Body of pancreas (tissue), 4 donors: ENCODE measurements at regions not wholly inside any gene's neighbourhood (a gene's known extent, or its start where the extent isn't known, plus 50 kb on each side); places are given as distances from the start of the nearest gene placed in this dataset.

Experiments used
- ATAC-seq: fragments of 150-250 bp; one replicate; pipeline ENCODE4 v1.9.1; 2016
- DNase-seq, 4 donors: peaks; one replicate each; pipeline ENCODE4 v3.0.0-alpha.2; 2019
- H3K27ac ChIP-seq, 4 donors: fragments of 200-600 bp; sonication (generic); 1 replicate in 3 of 4; 2 replicates in 1 of 4; pipeline versions ENCODE4 v1.5.1 to v1.6.1; 2016 to 2019; ENCODE audit warnings: mild to moderate bottlenecking in 1 of 4, mixed read lengths in 1 of 4, moderate library complexity in 1 of 4
- H3K27me3 ChIP-seq, 2 donors: fragments of 200-600 bp; sonication (generic); one replicate each; pipeline ENCODE4 v1.6.0; 2016; ENCODE audit warnings: mild to moderate bottlenecking in 1 of 2
- H3K36me3 ChIP-seq, 2 donors: fragments of 200-600 bp; sonication (generic); replicated peaks in 1 of 2; 2 replicates each; pipeline ENCODE4 v1.5.1; 2016; ENCODE audit warnings: low read depth in 2 of 2; ENCODE audit not compliant: insufficient read depth in 1 of 2
- H3K4me1 ChIP-seq: fragments of 200-600 bp; sonication (generic); one replicate; pipeline ENCODE4 v1.6.0; 2016
- H3K4me3 ChIP-seq, 2 donors: fragments of 200-600 bp; sonication (generic); 1 replicate in 1 of 2; 2 replicates in 1 of 2; pipeline ENCODE4 v1.5.1; 2016 to 2019
- H3K9me3 ChIP-seq, 3 donors: fragments of 200-600 bp; sonication (generic); 1 replicate in 2 of 3; 2 replicates in 1 of 3; pipeline ENCODE4 v1.5.1; 2016
- CTCF ChIP-seq, 7 experiments: fragments of 450-650 bp in 4 of 7; fragments of 200-600 bp in 3 of 7; sonication (generic) in 3 of 7; IDR thresholded peaks; one replicate each; pipeline ENCODE4 v1.5.1; 2016 to 2019; ENCODE audit warnings: antibody characterized with exemption in 7 of 7
- POLR2A ChIP-seq, 3 donors: fragments of 450-650 bp; IDR thresholded peaks; one replicate each; pipeline ENCODE4 v1.6.1; 2016; ENCODE audit warnings: antibody characterized with exemption in 3 of 3, mild to moderate bottlenecking in 2 of 3
- WGBS, 2 donors: methylation state at CpG; one replicate each; pipeline ENCODE4 v1.1.5; 2017; 5-methylcytosine and 5-hydroxymethylcytosine counted together
- intact Hi-C: fragments of 100-400 bp; cut with DNase I; formaldehyde crosslinking; loops from one replicate; pipeline ENCODE4 v1.15.1; 2023

- Histone ChIP-seq H3K4me1 (peaks cover 22% of the 10 kb centered on the region), H3K27me3 (no peaks in the 10 kb centered on the region)
Observed at GRCh38 chr3:59518283-59519055, 468.6 kb upstream of the CFAP20DC start.

GRCh38 chr3:59517388-59517787 lies 467.6 kb upstream of the CFAP20DC start:
- no peaks in the 10 kb centered on the region for H3K36me3 ChIP-seq
- no peak overlapping the region for H3K27ac ChIP-seq
- no peak for DNase-seq
- no peak overlapping the region for H3K4me3 ChIP-seq
- no peaks in the 10 kb centered on the region for H3K27me3 ChIP-seq
- no peak for TF ChIP-seq CTCF (IDR thresholded peaks at IDR 0.05)
- no peak for TF ChIP-seq POLR2A (IDR thresholded peaks at IDR 0.05)
- no peak for ATAC-seq
- H3K9me3 ChIP-seq = no peaks in the 10 kb centered on the region
- peaks cover 22% of the 10 kb centered on the region for H3K4me1 ChIP-seq
- intact Hi-C loops = no loop called here
- 27 to 28% methylated on average over 4 of the region's 4 CpGs for WGBS, 2 donors

More at GRCh38 chr3:59518283-59519055, 468.6 kb upstream of the CFAP20DC start:
- no peak overlapping the region for H3K4me3 ChIP-seq
- peak overlapping the region in 2 of 4 donors; percentile 4 to 5 for H3K27ac ChIP-seq
- DNase-seq (peak in 1 of 4 donors; percentile 36), ATAC-seq (no peak)
- intact Hi-C loops = no loop called here
- TF ChIP-seq CTCF (IDR thresholded peaks at IDR 0.05) (no peak), POLR2A (IDR thresholded peaks at IDR 0.05) (no peak)
- no peaks in the 10 kb centered on the region for H3K9me3 ChIP-seq
- no peaks in the 10 kb centered on the region for H3K36me3 ChIP-seq
- WGBS, 2 donors = 54 to 55% methylated on average over 14 of the region's 14 CpGs

DNA sequence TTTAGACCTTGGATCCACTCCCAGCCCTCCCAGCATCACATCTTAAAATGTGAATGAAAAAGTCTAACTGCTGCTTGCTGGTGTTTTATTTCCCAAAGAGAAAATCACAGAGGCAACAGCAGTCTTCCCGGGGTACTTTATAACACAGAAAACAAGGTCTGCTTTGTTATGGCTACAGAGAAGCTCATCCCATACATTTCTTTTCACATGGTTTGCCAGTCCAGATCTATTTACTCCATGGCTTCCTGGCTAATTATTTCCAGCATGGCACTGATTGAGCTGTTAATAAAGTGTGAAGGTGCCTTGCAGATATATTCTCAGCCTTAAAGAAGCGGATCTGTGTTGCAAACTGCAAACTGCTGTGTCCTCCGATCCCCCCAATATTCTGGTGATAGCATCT lies 466.1 kb upstream of the CFAP20DC start:
- H3K4me3 ChIP-seq = no peak overlapping the region
- DNase-seq (no peak), ATAC-seq (no peak)
- H3K4me1 ChIP-seq = peaks cover 22% of the 10 kb centered on the region
- H3K27me3 ChIP-seq = no peaks in the 10 kb centered on the region
- no peaks in the 10 kb centered on the region for H3K36me3 ChIP-seq
- WGBS, 2 donors = 51 to 67% methylated on average over 3 of the region's 3 CpGs
- no peak overlapping the region for H3K27ac ChIP-seq
- intact Hi-C loops = no loop called here
- TF ChIP-seq CTCF (IDR thresholded peaks at IDR 0.05) (no peak), POLR2A (IDR thresholded peaks at IDR 0.05) (no peak)
- H3K9me3 ChIP-seq = no peaks in the 10 kb centered on the region

DNA sequence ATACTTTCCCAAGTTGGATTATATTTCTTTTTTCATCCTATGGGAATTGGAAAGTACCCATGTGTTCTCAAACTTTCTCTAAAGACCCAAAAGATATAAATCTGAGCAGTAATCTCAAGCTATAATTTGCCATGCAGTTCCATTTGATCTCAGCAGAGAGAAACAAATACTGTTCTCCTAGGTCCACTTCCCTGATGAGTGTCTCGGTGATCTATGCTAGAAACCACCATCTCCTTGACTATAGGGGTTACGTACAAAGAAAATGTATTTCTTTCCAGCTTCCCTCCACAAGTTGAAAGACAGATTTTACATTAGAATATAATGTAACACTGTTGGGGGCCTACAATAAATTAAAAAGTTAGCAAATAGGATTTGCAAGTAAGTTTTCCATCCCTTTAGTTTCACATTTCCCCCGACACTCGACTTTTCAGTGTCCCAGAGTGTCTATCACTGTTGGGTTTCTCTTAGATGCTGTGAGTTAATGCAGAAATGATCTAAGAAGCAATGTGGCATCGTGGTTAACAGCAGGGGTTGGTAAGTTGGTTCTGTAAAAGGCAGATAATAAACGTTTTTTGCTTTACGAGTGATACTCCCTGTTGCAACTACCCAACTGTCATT lies 465.1 kb upstream of the CFAP20DC start:
- Histone ChIP-seq H3K9me3 (no peaks in the 10 kb centered on the region), H3K27ac (no peak overlapping the region), H3K36me3 (no peaks in the 10 kb centered on the region), H3K27me3 (no peaks in the 10 kb centered on the region), H3K4me3 (no peak overlapping the region), H3K4me1 (peaks cover 22% of the 10 kb centered on the region)
- ATAC-seq (no peak), DNase-seq (no peak)
- intact Hi-C loops = no loop called here
- TF ChIP-seq POLR2A (IDR thresholded peaks at IDR 0.05) = no peak
- no peak for TF ChIP-seq CTCF (IDR thresholded peaks at IDR 0.05)
- 64 to 75% methylated on average over 7 of the region's 7 CpGs for WGBS, 2 donors
